Liver (tissue), 3 donors: ENCODE measurements at regions not wholly inside any gene's neighbourhood (a gene's known extent, or its start where the extent isn't known, plus 50 kb on each side); places are given as distances from the start of the nearest gene placed in this dataset.

Experiments used
- FOXA1 ChIP-seq: IDR thresholded peaks from 2 replicates; pipeline ENCODE4 v1.6.1; 2016; ENCODE audit warnings: antibody characterized with exemption
- FOXA2 ChIP-seq: IDR thresholded peaks from 2 replicates; pipeline ENCODE4 v1.6.1; 2016; ENCODE audit warnings: antibody characterized with exemption
- GABPA ChIP-seq, 2 donors: IDR thresholded peaks in 1 of 2; conservative IDR thresholded peaks in 1 of 2; 2 replicates each; pipeline ENCODE4 v1.6.1; 2016; ENCODE audit warnings: antibody characterized with exemption in 2 of 2, mild to moderate bottlenecking in 1 of 2, moderate library complexity in 1 of 2
- HNF4A ChIP-seq, 2 donors: conservative IDR thresholded peaks; 2 replicates each; pipeline ENCODE4 v1.6.1; 2016; ENCODE audit warnings: antibody characterized with exemption in 2 of 2, mild to moderate bottlenecking in 2 of 2
- RAD21 ChIP-seq, 2 donors: IDR thresholded peaks; 2 replicates each; pipeline ENCODE4 v1.6.1; 2016; ENCODE audit warnings: antibody characterized with exemption in 2 of 2, mild to moderate bottlenecking in 2 of 2
- TF ChIP-seq, protein P1 (sequence below): fragments of 150-350 bp; IDR thresholded peaks from 2 replicates; pipeline ENCODE4 v1.5.1; 2017; ENCODE audit warnings: improper control_type of control experiment, low read depth, low read length; ENCODE audit not compliant: missing input control
- TF ChIP-seq, protein P2 (sequence below): IDR thresholded peaks from 2 replicates; pipeline ENCODE4 v1.6.1; 2016; ENCODE audit warnings: antibody characterized with exemption
- TF ChIP-seq, protein P3 (sequence below): IDR thresholded peaks from 2 replicates; pipeline ENCODE4 v1.6.1; 2016; ENCODE audit warnings: antibody characterized with exemption
- TF ChIP-seq, protein P4 (sequence below): IDR thresholded peaks from 2 replicates; pipeline ENCODE4 v1.6.1; 2016; ENCODE audit warnings: antibody characterized with exemption, mild to moderate bottlenecking
- donor health status: healthy.
- donor health status: healthy.

DNA sequence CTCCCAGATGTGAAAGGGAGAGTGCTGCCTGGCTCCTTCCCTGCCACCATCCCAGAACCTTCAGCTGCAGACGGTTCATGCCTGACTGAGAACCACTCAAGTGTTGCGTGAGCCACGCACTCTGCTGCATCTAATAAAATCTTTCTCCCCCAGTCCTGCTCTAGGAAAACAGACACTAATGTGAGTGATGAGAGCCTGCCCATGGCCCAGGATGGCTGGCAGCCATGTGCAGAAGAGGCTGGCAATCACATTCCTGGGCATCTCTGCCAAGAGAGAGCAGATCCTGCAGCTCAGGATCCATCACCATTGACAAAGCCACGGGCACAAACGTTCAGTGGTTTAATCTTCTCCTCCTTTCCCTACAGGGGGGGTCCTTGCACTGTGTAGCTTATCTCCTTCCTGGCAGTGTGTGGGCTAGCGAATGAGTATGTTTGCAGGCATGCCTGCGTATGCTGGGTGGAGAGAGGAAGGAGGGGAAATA lies 477.5 kb downstream of the SLC4A3 start:
- TF ChIP-seq, protein P1, sequence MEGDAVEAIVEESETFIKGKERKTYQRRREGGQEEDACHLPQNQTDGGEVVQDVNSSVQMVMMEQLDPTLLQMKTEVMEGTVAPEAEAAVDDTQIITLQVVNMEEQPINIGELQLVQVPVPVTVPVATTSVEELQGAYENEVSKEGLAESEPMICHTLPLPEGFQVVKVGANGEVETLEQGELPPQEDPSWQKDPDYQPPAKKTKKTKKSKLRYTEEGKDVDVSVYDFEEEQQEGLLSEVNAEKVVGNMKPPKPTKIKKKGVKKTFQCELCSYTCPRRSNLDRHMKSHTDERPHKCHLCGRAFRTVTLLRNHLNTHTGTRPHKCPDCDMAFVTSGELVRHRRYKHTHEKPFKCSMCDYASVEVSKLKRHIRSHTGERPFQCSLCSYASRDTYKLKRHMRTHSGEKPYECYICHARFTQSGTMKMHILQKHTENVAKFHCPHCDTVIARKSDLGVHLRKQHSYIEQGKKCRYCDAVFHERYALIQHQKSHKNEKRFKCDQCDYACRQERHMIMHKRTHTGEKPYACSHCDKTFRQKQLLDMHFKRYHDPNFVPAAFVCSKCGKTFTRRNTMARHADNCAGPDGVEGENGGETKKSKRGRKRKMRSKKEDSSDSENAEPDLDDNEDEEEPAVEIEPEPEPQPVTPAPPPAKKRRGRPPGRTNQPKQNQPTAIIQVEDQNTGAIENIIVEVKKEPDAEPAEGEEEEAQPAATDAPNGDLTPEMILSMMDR, result no peak
- TF ChIP-seq GABPA (IDR thresholded peaks at IDR 0.05 in 1 of 2, conservative IDR thresholded peaks at IDR 0.05 in 1 of 2), result no peak
- TF ChIP-seq, protein P2, sequence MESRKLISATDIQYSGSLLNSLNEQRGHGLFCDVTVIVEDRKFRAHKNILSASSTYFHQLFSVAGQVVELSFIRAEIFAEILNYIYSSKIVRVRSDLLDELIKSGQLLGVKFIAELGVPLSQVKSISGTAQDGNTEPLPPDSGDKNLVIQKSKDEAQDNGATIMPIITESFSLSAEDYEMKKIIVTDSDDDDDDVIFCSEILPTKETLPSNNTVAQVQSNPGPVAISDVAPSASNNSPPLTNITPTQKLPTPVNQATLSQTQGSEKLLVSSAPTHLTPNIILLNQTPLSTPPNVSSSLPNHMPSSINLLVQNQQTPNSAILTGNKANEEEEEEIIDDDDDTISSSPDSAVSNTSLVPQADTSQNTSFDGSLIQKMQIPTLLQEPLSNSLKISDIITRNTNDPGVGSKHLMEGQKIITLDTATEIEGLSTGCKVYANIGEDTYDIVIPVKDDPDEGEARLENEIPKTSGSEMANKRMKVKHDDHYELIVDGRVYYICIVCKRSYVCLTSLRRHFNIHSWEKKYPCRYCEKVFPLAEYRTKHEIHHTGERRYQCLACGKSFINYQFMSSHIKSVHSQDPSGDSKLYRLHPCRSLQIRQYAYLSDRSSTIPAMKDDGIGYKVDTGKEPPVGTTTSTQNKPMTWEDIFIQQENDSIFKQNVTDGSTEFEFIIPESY, result no peak
- TF ChIP-seq FOXA2, result no peak
- TF ChIP-seq, protein P3, sequence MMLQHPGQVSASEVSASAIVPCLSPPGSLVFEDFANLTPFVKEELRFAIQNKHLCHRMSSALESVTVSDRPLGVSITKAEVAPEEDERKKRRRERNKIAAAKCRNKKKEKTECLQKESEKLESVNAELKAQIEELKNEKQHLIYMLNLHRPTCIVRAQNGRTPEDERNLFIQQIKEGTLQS, result no peak
- no peak for TF ChIP-seq HNF4A (conservative IDR thresholded peaks at IDR 0.05)
- TF ChIP-seq FOXA1, result no peak
- TF ChIP-seq, protein P4, sequence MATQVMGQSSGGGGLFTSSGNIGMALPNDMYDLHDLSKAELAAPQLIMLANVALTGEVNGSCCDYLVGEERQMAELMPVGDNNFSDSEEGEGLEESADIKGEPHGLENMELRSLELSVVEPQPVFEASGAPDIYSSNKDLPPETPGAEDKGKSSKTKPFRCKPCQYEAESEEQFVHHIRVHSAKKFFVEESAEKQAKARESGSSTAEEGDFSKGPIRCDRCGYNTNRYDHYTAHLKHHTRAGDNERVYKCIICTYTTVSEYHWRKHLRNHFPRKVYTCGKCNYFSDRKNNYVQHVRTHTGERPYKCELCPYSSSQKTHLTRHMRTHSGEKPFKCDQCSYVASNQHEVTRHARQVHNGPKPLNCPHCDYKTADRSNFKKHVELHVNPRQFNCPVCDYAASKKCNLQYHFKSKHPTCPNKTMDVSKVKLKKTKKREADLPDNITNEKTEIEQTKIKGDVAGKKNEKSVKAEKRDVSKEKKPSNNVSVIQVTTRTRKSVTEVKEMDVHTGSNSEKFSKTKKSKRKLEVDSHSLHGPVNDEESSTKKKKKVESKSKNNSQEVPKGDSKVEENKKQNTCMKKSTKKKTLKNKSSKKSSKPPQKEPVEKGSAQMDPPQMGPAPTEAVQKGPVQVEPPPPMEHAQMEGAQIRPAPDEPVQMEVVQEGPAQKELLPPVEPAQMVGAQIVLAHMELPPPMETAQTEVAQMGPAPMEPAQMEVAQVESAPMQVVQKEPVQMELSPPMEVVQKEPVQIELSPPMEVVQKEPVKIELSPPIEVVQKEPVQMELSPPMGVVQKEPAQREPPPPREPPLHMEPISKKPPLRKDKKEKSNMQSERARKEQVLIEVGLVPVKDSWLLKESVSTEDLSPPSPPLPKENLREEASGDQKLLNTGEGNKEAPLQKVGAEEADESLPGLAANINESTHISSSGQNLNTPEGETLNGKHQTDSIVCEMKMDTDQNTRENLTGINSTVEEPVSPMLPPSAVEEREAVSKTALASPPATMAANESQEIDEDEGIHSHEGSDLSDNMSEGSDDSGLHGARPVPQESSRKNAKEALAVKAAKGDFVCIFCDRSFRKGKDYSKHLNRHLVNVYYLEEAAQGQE, result no peak
- TF ChIP-seq RAD21 (IDR thresholded peaks at IDR 0.05), result no peak
